OCI-LY7 (cell line): ENCODE measurements at regions not wholly inside any gene's neighbourhood (a gene's known extent, or its start where the extent isn't known, plus 50 kb on each side); places are given as distances from the start of the nearest gene placed in this dataset.

Experiments used
- BruUV-seq: library from RNA; stranded (reverse); fragments of 400-500 nt; replicated peaks from 2 replicates; lab custom pipeline; 2021; lab: Mats Ljungman, UMichigan
- CTCF ChIA-PET: fragments of 300-600 bp; sonication (Branson Sonifier 250); formaldehyde crosslinking; loops from one replicate; lab custom pipeline; 2022; ENCODE audit warnings: antibody characterized with exemption; ENCODE audit not compliant: unreplicated experiment; lab: Charles Lee
- POLR2A ChIA-PET: fragments of 300-600 bp; sonication (Branson Sonifier 250); formaldehyde crosslinking; loops from one replicate; lab custom pipeline; 2022; ENCODE audit warnings: antibody characterized with exemption; lab: Charles Lee
- DNase-seq: peaks from one replicate; pipeline ENCODE4 v3.0.0-alpha.2; 2015; ENCODE audit warnings: low spot score
- H2AFZ ChIP-seq: fragments of 200-600 bp; sonication (generic), shearing (Covaris generic); 2 replicates; pipeline ENCODE4 v1.6.1; 2014; ENCODE audit warnings: mild to moderate bottlenecking, antibody characterized with exemption, low read length, moderate library complexity
- H3K27ac ChIP-seq: fragments of 200-600 bp; sonication (generic); 2 replicates; pipeline ENCODE4 v1.5.1; 2014; ENCODE audit warnings: mixed run types, low read depth, mild to moderate bottlenecking, moderate library complexity, low read length, inconsistent platforms; ENCODE audit not compliant: poor library complexity, severe bottlenecking
- H3K36me3 ChIP-seq: fragments of 200-600 bp; sonication (generic); 2 replicates; pipeline ENCODE4 v1.6.1; 2014; ENCODE audit warnings: mild to moderate bottlenecking, antibody characterized with exemption, low read length, moderate library complexity, mixed read lengths; ENCODE audit not compliant: insufficient read depth
- H3K4me1 ChIP-seq: fragments of 200-600 bp; sonication (generic); 2 replicates; pipeline ENCODE4 v1.5.1; 2014; ENCODE audit warnings: mild to moderate bottlenecking, low read length; ENCODE audit not compliant: insufficient read depth, poor library complexity, severe bottlenecking
- H3K4me2 ChIP-seq: fragments of 200-600 bp; sonication (generic); 2 replicates; pipeline ENCODE4 v1.6.1; 2014; ENCODE audit warnings: mild to moderate bottlenecking, low read length
- H3K4me3 ChIP-seq: fragments of 200-600 bp; sonication (generic); 2 replicates; pipeline ENCODE4 v1.5.1; 2014; ENCODE audit warnings: mild to moderate bottlenecking, low read depth, low read length; ENCODE audit not compliant: poor library complexity, severe bottlenecking
- H3K79me2 ChIP-seq: fragments of 200-600 bp; sonication (generic); 2 replicates; pipeline ENCODE4 v1.6.1; 2016; ENCODE audit warnings: low read depth, mild to moderate bottlenecking, low read length, moderate library complexity, mixed read lengths; ENCODE audit not compliant: insufficient read depth
- H3K9me2 ChIP-seq: fragments of 200-600 bp; sonication (generic); 2 replicates; pipeline ENCODE4 v1.6.1; 2016; ENCODE audit warnings: mild to moderate bottlenecking, low read length, mixed read lengths; ENCODE audit not compliant: insufficient read depth
- H3K9me3 ChIP-seq: fragments of 200-600 bp; sonication (generic); 2 replicates; pipeline ENCODE4 v1.6.1; 2014; ENCODE audit warnings: mild to moderate bottlenecking, mixed run types, low read length, mixed read lengths
- H4K20me1 ChIP-seq: fragments of 200-600 bp; sonication (generic); 2 replicates; pipeline ENCODE4 v1.6.1; 2014; ENCODE audit warnings: mild to moderate bottlenecking, antibody characterized with exemption, low read length, moderate library complexity, mixed read lengths; ENCODE audit not compliant: insufficient read depth
- EZH2phosphoT487 ChIP-seq: fragments of 200-600 bp; sonication (generic); IDR thresholded peaks from 2 replicates; pipeline ENCODE4 v1.6.1; 2018; ENCODE audit warnings: low read depth, borderline replicate concordance, mild to moderate bottlenecking, mixed run types, antibody characterized with exemption, low read length, moderate library complexity, mixed read lengths
- intact Hi-C: fragments of 100-400 bp; cut with micrococcal nuclease; formaldehyde crosslinking; loops from one replicate; pipeline ENCODE4 v1.10.0; 2022; ENCODE audit not compliant: unreplicated experiment
- TF ChIP-seq, protein P1 (sequence below): fragments of 200-600 bp; sonication (generic); conservative IDR thresholded peaks from 2 replicates; pipeline ENCODE4 v1.5.1; 2014; ENCODE audit warnings: mild to moderate bottlenecking, antibody characterized with exemption, low read length, moderate library complexity, mixed read lengths

DNA sequence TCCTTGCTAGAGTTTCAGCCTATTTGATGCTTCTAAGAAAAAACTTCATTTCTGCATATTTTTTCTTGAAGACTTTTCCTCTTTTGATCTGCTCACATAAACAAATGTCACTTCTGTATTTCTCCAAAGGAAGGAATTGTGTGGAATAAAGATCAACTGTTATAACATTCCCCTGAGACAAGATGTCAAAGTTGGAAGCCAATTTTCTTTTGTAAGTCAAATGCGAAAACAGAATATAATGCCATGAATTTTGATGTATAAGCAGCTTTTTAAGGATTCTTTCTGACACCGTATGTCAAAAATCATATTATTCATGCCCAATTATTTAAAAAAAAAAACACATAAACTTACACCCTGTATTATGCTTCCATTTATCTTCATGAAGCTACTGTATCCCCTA, 70.3 kb upstream of the NHSL1 start:
- Histone ChIP-seq H3K4me1 (no peaks in the 10 kb centered on the region), H3K9me3 (no peaks in the 10 kb centered on the region), H3K36me3 (no peaks in the 10 kb centered on the region), H4K20me1 (no peaks in the 10 kb centered on the region), H3K27ac (no peak overlapping the region), H2AFZ (no peak overlapping the region), H3K4me3 (no peak overlapping the region), H3K9me2 (no peaks in the 10 kb centered on the region), H3K4me2 (no peak overlapping the region), H3K79me2 (no peaks in the 10 kb centered on the region)
- TF ChIP-seq, protein P1, sequence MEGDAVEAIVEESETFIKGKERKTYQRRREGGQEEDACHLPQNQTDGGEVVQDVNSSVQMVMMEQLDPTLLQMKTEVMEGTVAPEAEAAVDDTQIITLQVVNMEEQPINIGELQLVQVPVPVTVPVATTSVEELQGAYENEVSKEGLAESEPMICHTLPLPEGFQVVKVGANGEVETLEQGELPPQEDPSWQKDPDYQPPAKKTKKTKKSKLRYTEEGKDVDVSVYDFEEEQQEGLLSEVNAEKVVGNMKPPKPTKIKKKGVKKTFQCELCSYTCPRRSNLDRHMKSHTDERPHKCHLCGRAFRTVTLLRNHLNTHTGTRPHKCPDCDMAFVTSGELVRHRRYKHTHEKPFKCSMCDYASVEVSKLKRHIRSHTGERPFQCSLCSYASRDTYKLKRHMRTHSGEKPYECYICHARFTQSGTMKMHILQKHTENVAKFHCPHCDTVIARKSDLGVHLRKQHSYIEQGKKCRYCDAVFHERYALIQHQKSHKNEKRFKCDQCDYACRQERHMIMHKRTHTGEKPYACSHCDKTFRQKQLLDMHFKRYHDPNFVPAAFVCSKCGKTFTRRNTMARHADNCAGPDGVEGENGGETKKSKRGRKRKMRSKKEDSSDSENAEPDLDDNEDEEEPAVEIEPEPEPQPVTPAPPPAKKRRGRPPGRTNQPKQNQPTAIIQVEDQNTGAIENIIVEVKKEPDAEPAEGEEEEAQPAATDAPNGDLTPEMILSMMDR = no peak
- no peak for TF ChIP-seq EZH2phosphoT487
- ChIA-PET POLR2A (interaction anchor here (0.6 kb wide), 2 partner anchors 46 to 700 kb away, joined by 3 read pairs; no protein-coding TSS in a partner anchor), CTCF (no interaction called here)
- no peak for DNase-seq
- intact Hi-C loops = no loop called here
- no TSS peak for BruUV-seq

DNA sequence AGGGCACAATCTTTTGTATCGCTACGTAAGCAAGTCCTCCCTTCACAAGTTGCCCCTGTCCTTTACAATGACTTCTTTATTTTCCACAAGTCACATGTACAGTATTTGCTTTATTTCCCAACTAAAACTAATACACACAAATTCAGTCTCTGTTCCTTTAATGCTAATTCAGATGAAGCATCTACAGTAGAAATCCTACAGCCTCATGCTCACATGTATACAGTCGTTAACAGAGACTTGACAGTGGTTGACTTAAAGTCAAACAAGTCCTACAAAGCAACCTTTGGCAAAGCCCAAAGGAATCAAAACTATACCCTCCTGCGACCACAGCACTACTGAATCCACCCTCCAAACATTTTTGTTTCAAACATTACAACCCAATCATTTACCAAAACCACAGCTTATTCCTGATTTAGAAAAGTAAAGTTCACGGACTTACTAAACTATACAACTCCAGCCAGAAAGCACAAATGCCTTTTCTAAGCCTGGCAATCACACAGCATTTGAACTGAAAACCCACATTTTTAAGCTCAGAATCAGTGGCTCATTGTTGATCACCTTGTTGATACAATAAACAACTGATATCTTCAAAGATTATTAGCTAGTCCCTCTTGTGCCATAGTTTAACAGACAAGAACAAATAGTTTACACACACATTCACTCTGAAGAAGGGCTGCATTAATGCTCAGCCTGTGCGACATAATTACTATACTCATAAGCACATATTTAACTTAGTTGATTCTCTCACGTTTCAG, 70.9 kb upstream of the NHSL1 start:
- intact Hi-C loops = no loop called here
- Histone ChIP-seq H3K79me2 (no peaks in the 10 kb centered on the region), H3K27ac (no peak overlapping the region), H3K36me3 (no peaks in the 10 kb centered on the region), H3K4me3 (no peak overlapping the region), H3K9me3 (no peaks in the 10 kb centered on the region), H4K20me1 (no peaks in the 10 kb centered on the region), H2AFZ (no peak overlapping the region), H3K4me2 (no peak overlapping the region), H3K9me2 (no peaks in the 10 kb centered on the region), H3K4me1 (no peaks in the 10 kb centered on the region)
- TF ChIP-seq EZH2phosphoT487 = no peak
- TF ChIP-seq, protein P1 = no peak
- BruUV-seq = no TSS peak
- DNase-seq = no peak
- POLR2A ChIA-PET = interaction anchor here (0.6 kb wide), 1 partner anchor 840 kb away, joined by 3 read pairs; no protein-coding TSS in a partner anchor
- CTCF ChIA-PET = no interaction called here

DNA sequence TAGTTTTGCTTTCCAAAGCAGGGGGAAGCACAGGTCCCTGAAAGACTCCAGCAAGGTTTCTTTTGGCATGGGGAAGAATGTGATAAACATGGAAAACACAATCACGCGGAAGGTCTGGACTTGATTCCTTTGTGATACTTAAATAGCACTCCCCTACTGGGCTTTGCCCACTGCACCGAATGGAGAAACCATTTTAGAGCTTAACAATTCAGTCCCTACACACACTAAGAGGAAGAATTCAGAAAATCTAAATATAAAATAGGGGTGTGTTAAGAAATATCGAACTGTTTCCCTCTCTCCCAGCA, 71.4 kb upstream of the NHSL1 start:
- no peak overlapping the region for H3K4me3 ChIP-seq
- DNase-seq = no peak
- no peak overlapping the region for H3K27ac ChIP-seq
- no peaks in the 10 kb centered on the region for H3K4me1 ChIP-seq
- BruUV-seq = no TSS peak
- ChIA-PET CTCF (no interaction called here), POLR2A (interaction anchor here (0.6 kb wide), 1 partner anchor 840 kb away, joined by 3 read pairs; no protein-coding TSS in a partner anchor)
- TF ChIP-seq EZH2phosphoT487 = no peak
- TF ChIP-seq, protein P1 = no peak
- no peak overlapping the region for H2AFZ ChIP-seq
- no peaks in the 10 kb centered on the region for H3K9me3 ChIP-seq
- H3K9me2 ChIP-seq = no peaks in the 10 kb centered on the region
- no peaks in the 10 kb centered on the region for H4K20me1 ChIP-seq
- intact Hi-C loops = no loop called here
- H3K36me3 ChIP-seq = no peaks in the 10 kb centered on the region
- H3K79me2 ChIP-seq = no peaks in the 10 kb centered on the region
- no peak overlapping the region for H3K4me2 ChIP-seq
